Neural crest cell (in vitro differentiated cells): ENCODE measurements at regions not wholly inside any gene's neighbourhood (a gene's known extent, or its start where the extent isn't known, plus 50 kb on each side); places are given as distances from the start of the nearest gene placed in this dataset.

Experiments
- DNase-seq: peaks from one replicate; pipeline ENCODE4 v3.0.0; 2021; ENCODE audit warnings: low read depth, mixed read lengths, low spot score
- H3K27ac Mint-ChIP-seq: one replicate; pipeline ENCODE4 v1.8.0; 2021; ENCODE audit warnings: mild to moderate bottlenecking, mixed read lengths; ENCODE audit not compliant: unreplicated experiment
- H3K27me3 Mint-ChIP-seq: 2 replicates; pipeline ENCODE4 v1.8.0; 2021; ENCODE audit warnings: low read depth, mild to moderate bottlenecking, mixed read lengths
- H3K36me3 Mint-ChIP-seq: 2 replicates; pipeline ENCODE4 v1.8.0; 2021; ENCODE audit warnings: low read depth, mild to moderate bottlenecking, mixed read lengths
- H3K4me1 Mint-ChIP-seq: 2 replicates; pipeline ENCODE4 v1.8.0; 2021; ENCODE audit warnings: mixed read lengths
- H3K4me3 Mint-ChIP-seq: one replicate; pipeline ENCODE4 v1.8.0; 2021; ENCODE audit warnings: mild to moderate bottlenecking, mixed read lengths
- H3K9me3 Mint-ChIP-seq: 2 replicates; pipeline ENCODE4 v1.8.0; 2021; ENCODE audit warnings: mixed read lengths
- TF ChIP-seq, protein P1 (sequence below): fragments of 200-600 bp; sonication (generic); conservative IDR thresholded peaks from 2 replicates; pipeline ENCODE4 v1.5.0; 2021; ENCODE audit warnings: antibody characterized with exemption, mild to moderate bottlenecking

- no peak for DNase-seq
- H3K4me1 Mint-ChIP-seq = peaks cover 24% of the 10 kb centered on the region
- peaks cover 7% of the 10 kb centered on the region for H3K9me3 Mint-ChIP-seq
- H3K27ac Mint-ChIP-seq = peak overlapping the region; percentile 58
- no peak overlapping the region for H3K4me3 Mint-ChIP-seq
- TF ChIP-seq, protein P1, sequence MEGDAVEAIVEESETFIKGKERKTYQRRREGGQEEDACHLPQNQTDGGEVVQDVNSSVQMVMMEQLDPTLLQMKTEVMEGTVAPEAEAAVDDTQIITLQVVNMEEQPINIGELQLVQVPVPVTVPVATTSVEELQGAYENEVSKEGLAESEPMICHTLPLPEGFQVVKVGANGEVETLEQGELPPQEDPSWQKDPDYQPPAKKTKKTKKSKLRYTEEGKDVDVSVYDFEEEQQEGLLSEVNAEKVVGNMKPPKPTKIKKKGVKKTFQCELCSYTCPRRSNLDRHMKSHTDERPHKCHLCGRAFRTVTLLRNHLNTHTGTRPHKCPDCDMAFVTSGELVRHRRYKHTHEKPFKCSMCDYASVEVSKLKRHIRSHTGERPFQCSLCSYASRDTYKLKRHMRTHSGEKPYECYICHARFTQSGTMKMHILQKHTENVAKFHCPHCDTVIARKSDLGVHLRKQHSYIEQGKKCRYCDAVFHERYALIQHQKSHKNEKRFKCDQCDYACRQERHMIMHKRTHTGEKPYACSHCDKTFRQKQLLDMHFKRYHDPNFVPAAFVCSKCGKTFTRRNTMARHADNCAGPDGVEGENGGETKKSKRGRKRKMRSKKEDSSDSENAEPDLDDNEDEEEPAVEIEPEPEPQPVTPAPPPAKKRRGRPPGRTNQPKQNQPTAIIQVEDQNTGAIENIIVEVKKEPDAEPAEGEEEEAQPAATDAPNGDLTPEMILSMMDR = no peak
- H3K27me3 Mint-ChIP-seq = no peaks in the 10 kb centered on the region
- peaks cover 4% of the 10 kb centered on the region for H3K36me3 Mint-ChIP-seq
These were observed 738.2 kb downstream of the COL12A1 start for GRCh38 chr6:74467533-74468215.

GRCh38 chr6:74466572-74466971 is 739.3 kb downstream of the COL12A1 start:
- Mint-ChIP-seq H3K27me3 (no peaks in the 10 kb centered on the region), H3K4me3 (no peak overlapping the region), H3K9me3 (peaks cover 15% of the 10 kb centered on the region), H3K27ac (no peak overlapping the region), H3K4me1 (peaks cover 19% of the 10 kb centered on the region), H3K36me3 (peaks cover 6% of the 10 kb centered on the region)
- no peak for DNase-seq
- TF ChIP-seq, protein P1 = no peak

DNA sequence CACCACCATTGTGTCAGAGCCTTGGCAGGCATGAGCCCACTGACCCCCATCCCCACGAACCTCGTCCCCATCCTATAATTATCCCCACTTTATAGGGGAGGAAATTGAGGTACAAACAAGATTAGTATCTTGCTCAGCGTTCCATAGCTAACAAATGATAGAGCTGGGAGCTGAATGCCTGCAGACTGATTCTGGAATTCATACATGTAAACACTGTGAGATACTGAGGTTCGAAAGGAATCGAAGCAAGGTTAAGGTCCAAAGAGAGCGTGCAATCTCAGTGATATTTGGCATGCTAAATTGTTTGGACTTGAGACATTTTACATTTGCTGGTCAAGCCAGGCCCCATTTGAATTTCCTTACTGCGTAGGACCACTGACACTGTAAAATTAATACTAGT is 746.6 kb downstream of the COL12A1 start:
- peaks cover 13% of the 10 kb centered on the region for H3K4me1 Mint-ChIP-seq
- peaks cover 12% of the 10 kb centered on the region for H3K36me3 Mint-ChIP-seq
- TF ChIP-seq, protein P1 = no peak
- no peak for DNase-seq
- no peaks in the 10 kb centered on the region for H3K27me3 Mint-ChIP-seq
- no peak overlapping the region for H3K4me3 Mint-ChIP-seq
- no peak overlapping the region for H3K27ac Mint-ChIP-seq
- peaks cover 16% of the 10 kb centered on the region for H3K9me3 Mint-ChIP-seq

DNA sequence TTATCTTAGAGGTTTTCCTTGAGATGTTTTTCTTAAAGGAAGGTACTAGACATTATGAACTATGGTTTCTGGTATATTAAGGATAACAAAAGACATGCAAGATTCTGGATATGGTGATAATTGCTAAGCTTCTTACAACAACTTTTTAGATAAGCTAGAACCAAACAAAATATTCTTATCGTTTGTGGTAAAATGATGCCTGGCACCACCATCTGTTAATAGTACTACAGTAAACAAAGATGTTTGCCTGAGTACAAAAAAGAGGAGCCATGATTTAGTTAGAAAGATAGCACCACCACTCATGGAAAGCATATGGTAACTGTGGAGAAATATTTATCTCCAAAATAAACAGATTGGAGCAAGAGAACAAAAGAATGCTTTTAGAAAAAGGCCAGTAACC is 747.3 kb downstream of the COL12A1 start:
- Mint-ChIP-seq H3K36me3 (peaks cover 15% of the 10 kb centered on the region), H3K9me3 (peaks cover 16% of the 10 kb centered on the region), H3K27ac (no peak overlapping the region), H3K27me3 (no peaks in the 10 kb centered on the region), H3K4me3 (no peak overlapping the region), H3K4me1 (peaks cover 20% of the 10 kb centered on the region)
- TF ChIP-seq, protein P1 = no peak
- no peak for DNase-seq

- Mint-ChIP-seq H3K27ac (no peak overlapping the region), H3K4me1 (peaks cover 39% of the 10 kb centered on the region), H3K9me3 (peaks cover under 1% of the 10 kb centered on the region), H3K4me3 (no peak overlapping the region), H3K36me3 (peaks cover 12% of the 10 kb centered on the region), H3K27me3 (no peaks in the 10 kb centered on the region)
- no peak for DNase-seq
- TF ChIP-seq, protein P1 = no peak
These were observed 750.1 kb downstream of the COL12A1 start for GRCh38 chr6:74455786-74456185.
